H1 (cell line): ENCODE measurements at regions not wholly inside any gene's neighbourhood (a gene's known extent, or its start where the extent isn't known, plus 50 kb on each side); places are given as distances from the start of the nearest gene placed in this dataset.

Experiments used
- CTCF ChIA-PET: fragments of 300-600 bp; sonication (Branson Sonifier 250); formaldehyde crosslinking; loops from one replicate; lab custom pipeline; 2021; ENCODE audit not compliant: partially characterized antibody; lab: Charles Lee
- POLR2A ChIA-PET: fragments of 300-600 bp; sonication (Branson Sonifier 250); formaldehyde crosslinking; loops from one replicate; lab custom pipeline; 2021; ENCODE audit warnings: inconsistent platforms; ENCODE audit not compliant: partially characterized antibody; lab: Charles Lee
- DNase-seq, 2 experiments: peaks; one replicate each; pipeline versions ENCODE4 v3.0.0 to v3.0.0-alpha.2; 2010 to 2022; ENCODE audit warnings: low spot score in 2 of 2, low read depth in 1 of 2, mixed read lengths in 1 of 2
- FAIRE-seq: peaks from 2 replicates; lab custom pipeline; 2011; peaks lifted over from hg19 to GRCh38; lab: Jason Lieb, UNC
- H2AFZ ChIP-seq: 2 replicates; pipeline ENCODE4 v1.8.1; 2012; ENCODE audit warnings: low read length, inconsistent platforms
- H2AK5ac ChIP-seq: 2 replicates; pipeline ENCODE4 v1.6.1; 2013; ENCODE audit warnings: low read depth, low read length
- H2BK120ac ChIP-seq: replicated peaks from 2 replicates; pipeline ENCODE3; 2013; ENCODE audit warnings: low read depth, low read length, inconsistent platforms
- H2BK12ac ChIP-seq: 2 replicates; pipeline ENCODE4 v1.6.1; 2013; ENCODE audit warnings: low read depth, low read length
- H2BK15ac ChIP-seq: 2 replicates; pipeline ENCODE4 v1.6.1; 2013; ENCODE audit warnings: low read length
- H2BK20ac ChIP-seq: 2 replicates; pipeline ENCODE4 v1.6.1; 2013; ENCODE audit warnings: low read length
- H2BK5ac ChIP-seq: 2 replicates; pipeline ENCODE4 v1.6.1; 2013; ENCODE audit warnings: low read depth, low read length
- H3K14ac ChIP-seq: 2 replicates; pipeline ENCODE4 v1.6.1; 2013; ENCODE audit warnings: inconsistent platforms; ENCODE audit not compliant: insufficient read length
- H3K18ac ChIP-seq: 2 replicates; pipeline ENCODE4 v1.6.1; 2013; ENCODE audit warnings: low read length; ENCODE audit errors: extremely low read depth
- H3K23ac ChIP-seq: 2 replicates; pipeline ENCODE4 v1.6.1; 2013; ENCODE audit warnings: inconsistent platforms; ENCODE audit not compliant: insufficient read length
- H3K23me2 ChIP-seq: 2 replicates; pipeline ENCODE4 v1.6.1; 2013; ENCODE audit warnings: low read depth, low read length
- H3K27ac ChIP-seq: 2 replicates; pipeline ENCODE4 v1.6.1; 2011; ENCODE audit warnings: low read depth, low read length, inconsistent platforms
- H3K27me3 ChIP-seq, 4 experiments: replicated peaks in 1 of 4; 1 replicate in 1 of 4; 2 replicates in 3 of 4; pipeline versions ENCODE4 v1.6.1 to v1.8.1; 2011 to 2013; ENCODE audit warnings: low read length in 3 of 4, mild to moderate bottlenecking in 3 of 4, inconsistent platforms in 2 of 4, mixed read lengths in 2 of 4, moderate library complexity in 1 of 4; ENCODE audit not compliant: control insufficient read depth in 3 of 4, insufficient read depth in 3 of 4; ENCODE audit errors: extremely low read depth in 1 of 4
- H3K36me3 ChIP-seq, 4 experiments: 2 replicates each; pipeline versions ENCODE4 v1.6.1 to v1.8.1; 2011 to 2013; ENCODE audit warnings: mild to moderate bottlenecking in 4 of 4, low read length in 3 of 4, moderate library complexity in 2 of 4, control low read depth in 1 of 4, inconsistent platforms in 1 of 4; ENCODE audit not compliant: insufficient read depth in 4 of 4, control insufficient read depth in 2 of 4
- H3K4ac ChIP-seq: replicated peaks from 2 replicates; pipeline ENCODE3; 2013; ENCODE audit warnings: low read length, low read depth, mixed read lengths, inconsistent platforms; ENCODE audit not compliant: insufficient read length
- H3K4me1 ChIP-seq, 4 experiments: replicated peaks in 1 of 4; 1 replicate in 1 of 4; 2 replicates in 3 of 4; pipeline versions ENCODE4 v1.6.1 to v1.8.1; 2011 to 2013; ENCODE audit warnings: low read length in 3 of 4, inconsistent platforms in 2 of 4, mixed read lengths in 1 of 4; ENCODE audit not compliant: insufficient read depth in 4 of 4, control insufficient read depth in 3 of 4
- H3K4me2 ChIP-seq, 2 experiments: 2 replicates each; pipeline versions ENCODE4 v1.6.1 to v1.8.1; 2011 to 2013; ENCODE audit warnings: low read depth in 2 of 2, low read length in 2 of 2, control low read depth in 1 of 2, inconsistent platforms in 1 of 2, mild to moderate bottlenecking in 1 of 2; ENCODE audit not compliant: insufficient read depth in 1 of 2
- H3K4me3 ChIP-seq, 4 experiments: fragments of 200-600, 300-600 bp in 1 of 4; sonication (generic), shearing (Covaris generic), sonication (Bioruptor Twin) in 1 of 4; 2 replicates each; pipeline versions ENCODE4 v1.5.1 to v1.8.1; 2011 to 2016; ENCODE audit warnings: low read length in 4 of 4, low read depth in 3 of 4, control low read depth in 2 of 4, inconsistent platforms in 2 of 4, mild to moderate bottlenecking in 2 of 4, mixed read lengths in 1 of 4, moderate library complexity in 1 of 4; ENCODE audit not compliant: insufficient read depth in 2 of 4; ENCODE audit errors: extremely low read depth in 1 of 4
- H3K56ac ChIP-seq: replicated peaks from 2 replicates; pipeline ENCODE3; 2013; ENCODE audit warnings: low read depth, mild to moderate bottlenecking, mixed read lengths, low read length, inconsistent platforms; ENCODE audit not compliant: insufficient read length
- H3K79me1 ChIP-seq: 2 replicates; pipeline ENCODE4 v1.6.1; 2013; ENCODE audit warnings: low read depth, low read length, control low read depth
- H3K79me2 ChIP-seq, 2 experiments: 2 replicates each; pipeline versions ENCODE4 v1.6.1 to v1.8.1; 2012 to 2013; ENCODE audit warnings: low read length in 2 of 2, mild to moderate bottlenecking in 2 of 2, inconsistent platforms in 1 of 2; ENCODE audit not compliant: insufficient read depth in 2 of 2, control insufficient read depth in 1 of 2
- H3K9ac ChIP-seq, 4 experiments: replicated peaks in 1 of 4; 1 replicate in 1 of 4; 2 replicates in 3 of 4; pipeline versions ENCODE4 v1.6.1 to v1.8.1; 2011 to 2013; ENCODE audit warnings: low read depth in 3 of 4, low read length in 3 of 4, control low read depth in 2 of 4, mild to moderate bottlenecking in 2 of 4, moderate library complexity in 2 of 4, inconsistent platforms in 1 of 4; ENCODE audit errors: extremely low read depth in 1 of 4
- H3K9me3 ChIP-seq, 2 experiments: 2 replicates each; pipeline versions ENCODE4 v1.6.1 to v1.8.1; 2012 to 2013; ENCODE audit warnings: mild to moderate bottlenecking in 2 of 2, moderate library complexity in 2 of 2, control low read depth in 1 of 2, inconsistent platforms in 1 of 2, low read depth in 1 of 2, low read length in 1 of 2, mixed read lengths in 1 of 2; ENCODE audit not compliant: insufficient read depth in 2 of 2
- H4K20me1 ChIP-seq, 2 experiments: replicated peaks in 1 of 2; 2 replicates each; pipeline versions ENCODE3 to v1.8.1; 2011 to 2013; ENCODE audit warnings: inconsistent platforms in 2 of 2, low read length in 2 of 2, mild to moderate bottlenecking in 1 of 2; ENCODE audit not compliant: insufficient read depth in 2 of 2, control insufficient read depth in 1 of 2
- H4K5ac ChIP-seq: 2 replicates; pipeline ENCODE4 v1.6.1; 2013; ENCODE audit warnings: low read length, low read depth, mixed read lengths, inconsistent platforms; ENCODE audit not compliant: insufficient read length
- H4K8ac ChIP-seq: 2 replicates; pipeline ENCODE4 v1.8.0; 2013; ENCODE audit warnings: mild to moderate bottlenecking, moderate library complexity, low read length, inconsistent platforms; ENCODE audit not compliant: insufficient read depth; ENCODE audit errors: extremely low read depth
- H4K91ac ChIP-seq: replicated peaks from 2 replicates; pipeline ENCODE3; 2013; ENCODE audit warnings: low read length, mixed read lengths, inconsistent platforms; ENCODE audit not compliant: insufficient read length
- BACH1 ChIP-seq: IDR thresholded peaks from 2 replicates; pipeline ENCODE4 v1.6.1; 2012; ENCODE audit warnings: low read length, improper control_type of control experiment
- BCL11A ChIP-seq, 2 experiments: IDR thresholded peaks; one replicate each; pipeline ENCODE4 v1.6.1; 2011; ENCODE audit warnings: low read depth in 2 of 2, low read length in 2 of 2, mild to moderate bottlenecking in 2 of 2
- CEBPB ChIP-seq: IDR thresholded peaks from 2 replicates; pipeline ENCODE4 v1.6.1; 2012; ENCODE audit warnings: low read depth, low read length
- E2F6 ChIP-seq: IDR thresholded peaks from 2 replicates; pipeline ENCODE4 v1.6.1; 2012; ENCODE audit warnings: inconsistent platforms
- GTF2F1 ChIP-seq: IDR thresholded peaks from 2 replicates; pipeline ENCODE4 v1.6.1; 2012; ENCODE audit warnings: low read depth, low read length, improper control_type of control experiment, borderline replicate concordance
- HDAC2 ChIP-seq, 2 experiments: fragments of 300-600 bp in 1 of 2; sonication (generic) in 1 of 2; IDR thresholded peaks; 2 replicates each; pipeline ENCODE4 v1.6.1; 2011 to 2012; ENCODE audit warnings: low read depth in 2 of 2, low read length in 2 of 2, mild to moderate bottlenecking in 2 of 2, moderate library complexity in 2 of 2, borderline replicate concordance in 1 of 2, inconsistent platforms in 1 of 2
- KDM5A ChIP-seq: fragments of 200-600 bp; IDR thresholded peaks from 2 replicates; pipeline ENCODE4 v1.7.1; 2012; ENCODE audit warnings: mild to moderate bottlenecking, low read length, inconsistent platforms, mixed read lengths
- NRF1 ChIP-seq: IDR thresholded peaks from 2 replicates; pipeline ENCODE4 v1.6.1; 2011; ENCODE audit warnings: mild to moderate bottlenecking, low read depth, low read length, improper control_type of control experiment
- POLR2AphosphoS5 ChIP-seq: IDR thresholded peaks from 2 replicates; pipeline ENCODE4 v1.6.1; 2011; ENCODE audit warnings: low read depth, low read length
- RAD21 ChIP-seq, 2 experiments: IDR thresholded peaks in 1 of 2; conservative IDR thresholded peaks in 1 of 2; 2 replicates each; pipeline ENCODE4 v1.6.1; 2011; ENCODE audit warnings: low read depth in 2 of 2, low read length in 2 of 2, improper control_type of control experiment in 1 of 2, inconsistent platforms in 1 of 2, mild to moderate bottlenecking in 1 of 2, moderate library complexity in 1 of 2
- SIX5 ChIP-seq: IDR thresholded peaks from 2 replicates; pipeline ENCODE4 v1.6.1; 2011; ENCODE audit warnings: mild to moderate bottlenecking, low read depth, low read length
- ZNF274 ChIP-seq: IDR thresholded peaks from 2 replicates; pipeline ENCODE4 v1.7.0; 2012; ENCODE audit warnings: low read length, borderline replicate concordance; ENCODE audit errors: extremely low read depth
- WGBS, 2 experiments: shearing (Covaris generic) in 1 of 2; methylation state at CpG; one replicate each; pipeline versions ENCODE4 v1.1.6 to v1.1.7; 2013 to 2015; ENCODE audit warnings: low lambda C conversion rate in 2 of 2, mixed read lengths in 2 of 2, inconsistent platforms in 1 of 2, low coverage in 1 of 2, missing lambda C conversion rate in 1 of 2; ENCODE audit not compliant: insufficient replicate concordance in 2 of 2, insufficient coverage in 1 of 2, insufficient read length in 1 of 2; ENCODE audit errors: extremely low coverage in 1 of 2, missing lambda C conversion rate in 1 of 2; 5-methylcytosine and 5-hydroxymethylcytosine counted together

GRCh38 chr4:124594945-124595344 lies 117.6 kb downstream of the ANKRD50 start:
- Histone ChIP-seq H3K79me1 (no peaks in the 10 kb centered on the region), H4K20me1 (no peaks in the 10 kb centered on the region), H2AK5ac (no peak overlapping the region)
- CTCF ChIA-PET: no interaction called here
- POLR2A ChIA-PET: no interaction called here
- no peak for TF ChIP-seq KDM5A
- no peak for TF ChIP-seq CEBPB
- TF ChIP-seq POLR2AphosphoS5: no peak
- TF ChIP-seq GTF2F1: no peak
- TF ChIP-seq BCL11A (IDR thresholded peaks at IDR 0.05; ENCODE audit: low read depth in 2 of 2, low read length in 2 of 2): no peak
- no peak for TF ChIP-seq RAD21 (IDR thresholded peaks at IDR 0.05 in 1 of 2, conservative IDR thresholded peaks at IDR 0.05 in 1 of 2; ENCODE audit: low read depth in 2 of 2, low read length in 2 of 2)
- TF ChIP-seq BACH1: no peak
- no peak for TF ChIP-seq E2F6
- no peak for TF ChIP-seq HDAC2 (IDR thresholded peaks at IDR 0.05; ENCODE audit: borderline replicate concordance in 1 of 2, low read depth in 2 of 2, low read length in 2 of 2)
- TF ChIP-seq ZNF274: no peak
- TF ChIP-seq SIX5: no peak
- no peak for TF ChIP-seq NRF1
- TF ChIP-seq, all 59 proteins: peak for 0
- no peak for DNase-seq
- Histone ChIP-seq H3K9ac (no peak overlapping the region), H3K4me2 (no peak overlapping the region), H2BK5ac (no peak overlapping the region), H3K79me2 (no peaks in the 10 kb centered on the region), H3K27ac (no peak overlapping the region), H3K36me3 (no peaks in the 10 kb centered on the region), H3K18ac (no peak overlapping the region), H3K23me2 (no peaks in the 10 kb centered on the region), H4K5ac (no peak overlapping the region), H2BK12ac (no peak overlapping the region), H3K56ac (no peak overlapping the region), H3K9me3 (no peaks in the 10 kb centered on the region), H4K91ac (no peak overlapping the region), H3K4ac (no peak overlapping the region), H2BK120ac (no peak overlapping the region), H2AFZ (no peak overlapping the region), H2BK15ac (no peak overlapping the region), H3K14ac (no peak overlapping the region), H2BK20ac (no peak overlapping the region), H3K4me3 (no peak overlapping the region), H3K23ac (no peak overlapping the region), H4K8ac (no peak overlapping the region), H3K4me1 (peaks cover 0 to 4% (median under 1%) of the 10 kb centered on the region in 4 experiments; a peak in 2 of 7 replicates), H3K27me3 (no peaks in the 10 kb centered on the region)
- WGBS, 2 experiments: 94% methylated on average over 1 of the region's 1 CpG; no CpG with 5 or more reads in 1 of the 2 experiments
- FAIRE-seq: no peak
